ENCODE measurements at regions not wholly inside any gene's neighbourhood (a gene's known extent, or its start where the extent isn't known, plus 50 kb on each side); places are given as distances from the start of the nearest gene placed in this dataset.

DNA sequence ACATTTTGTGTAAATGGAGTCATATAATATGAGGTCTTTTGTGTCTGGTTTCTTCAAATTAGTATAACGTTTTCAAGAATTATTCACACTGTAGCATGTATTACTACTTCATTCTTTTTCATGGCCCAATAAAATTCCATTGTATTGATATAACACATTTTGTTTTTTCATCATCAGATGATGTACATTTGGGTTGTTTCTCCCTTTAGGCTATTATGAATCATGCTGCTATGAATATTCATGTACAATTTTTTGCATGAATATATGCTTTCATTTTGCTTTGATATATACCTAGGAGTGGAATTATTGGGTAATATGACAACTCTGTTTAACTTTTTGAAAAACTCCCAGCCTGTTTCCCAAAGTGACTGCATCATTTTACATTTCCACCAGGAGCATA lies 220.2 kb downstream of the NR4A2 start:
- TF ChIP-seq, protein P1, sequence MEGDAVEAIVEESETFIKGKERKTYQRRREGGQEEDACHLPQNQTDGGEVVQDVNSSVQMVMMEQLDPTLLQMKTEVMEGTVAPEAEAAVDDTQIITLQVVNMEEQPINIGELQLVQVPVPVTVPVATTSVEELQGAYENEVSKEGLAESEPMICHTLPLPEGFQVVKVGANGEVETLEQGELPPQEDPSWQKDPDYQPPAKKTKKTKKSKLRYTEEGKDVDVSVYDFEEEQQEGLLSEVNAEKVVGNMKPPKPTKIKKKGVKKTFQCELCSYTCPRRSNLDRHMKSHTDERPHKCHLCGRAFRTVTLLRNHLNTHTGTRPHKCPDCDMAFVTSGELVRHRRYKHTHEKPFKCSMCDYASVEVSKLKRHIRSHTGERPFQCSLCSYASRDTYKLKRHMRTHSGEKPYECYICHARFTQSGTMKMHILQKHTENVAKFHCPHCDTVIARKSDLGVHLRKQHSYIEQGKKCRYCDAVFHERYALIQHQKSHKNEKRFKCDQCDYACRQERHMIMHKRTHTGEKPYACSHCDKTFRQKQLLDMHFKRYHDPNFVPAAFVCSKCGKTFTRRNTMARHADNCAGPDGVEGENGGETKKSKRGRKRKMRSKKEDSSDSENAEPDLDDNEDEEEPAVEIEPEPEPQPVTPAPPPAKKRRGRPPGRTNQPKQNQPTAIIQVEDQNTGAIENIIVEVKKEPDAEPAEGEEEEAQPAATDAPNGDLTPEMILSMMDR (IDR thresholded peaks at IDR 0.05; ENCODE audit: low read depth, low read length) = no peak
- no peak overlapping the region for H3K4me3 ChIP-seq (replicated peaks in 1 of 2; ENCODE audit: low read depth in 2 of 2, low read length in 2 of 2)
- no peak for DNase-seq (ENCODE audit: low read depth in 2 of 2)

GRCh38 chr2:156110890-156111289 lies 221.6 kb downstream of the NR4A2 start:
- TF ChIP-seq, protein P1 (IDR thresholded peaks at IDR 0.05; ENCODE audit: low read depth, low read length) = peak; percentile 2
- no peak overlapping the region for H3K4me3 ChIP-seq (replicated peaks in 1 of 2; ENCODE audit: low read depth in 2 of 2, low read length in 2 of 2)
- DNase-seq (ENCODE audit: low read depth in 2 of 2) = no peak

- no peak for DNase-seq (ENCODE audit: low read depth in 2 of 2)
- H3K4me3 ChIP-seq (replicated peaks in 1 of 2; ENCODE audit: low read depth in 2 of 2, low read length in 2 of 2) = no peak overlapping the region
- TF ChIP-seq, protein P1 (IDR thresholded peaks at IDR 0.05; ENCODE audit: low read depth, low read length) = no peak
These were observed 233.1 kb downstream of the NR4A2 start for GRCh38 chr2:156099382-156099781.

DNA sequence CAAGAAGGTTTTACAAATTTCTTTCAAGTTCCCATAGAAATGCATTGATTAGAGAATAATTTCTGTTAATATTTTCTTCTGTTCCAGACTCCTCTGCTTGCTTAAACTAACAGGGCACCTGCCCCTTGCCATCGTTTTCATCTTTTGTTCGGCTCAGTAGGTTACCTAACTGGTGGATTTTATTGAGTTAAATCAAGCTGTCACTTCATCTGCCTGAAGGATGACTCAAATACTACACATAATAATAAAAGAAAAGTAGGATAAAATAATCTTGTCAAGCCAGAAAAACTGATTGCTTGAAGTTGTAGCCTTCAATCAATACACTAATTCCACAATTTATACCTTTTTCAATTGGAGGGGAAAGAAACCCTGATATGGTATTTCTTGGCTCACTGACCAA lies 234.0 kb downstream of the NR4A2 start:
- no peak overlapping the region for H3K4me3 ChIP-seq (replicated peaks in 1 of 2; ENCODE audit: low read depth in 2 of 2, low read length in 2 of 2)
- no peak for DNase-seq (ENCODE audit: low read depth in 2 of 2)
- TF ChIP-seq, protein P1 (IDR thresholded peaks at IDR 0.05; ENCODE audit: low read depth, low read length) = no peak

DNA sequence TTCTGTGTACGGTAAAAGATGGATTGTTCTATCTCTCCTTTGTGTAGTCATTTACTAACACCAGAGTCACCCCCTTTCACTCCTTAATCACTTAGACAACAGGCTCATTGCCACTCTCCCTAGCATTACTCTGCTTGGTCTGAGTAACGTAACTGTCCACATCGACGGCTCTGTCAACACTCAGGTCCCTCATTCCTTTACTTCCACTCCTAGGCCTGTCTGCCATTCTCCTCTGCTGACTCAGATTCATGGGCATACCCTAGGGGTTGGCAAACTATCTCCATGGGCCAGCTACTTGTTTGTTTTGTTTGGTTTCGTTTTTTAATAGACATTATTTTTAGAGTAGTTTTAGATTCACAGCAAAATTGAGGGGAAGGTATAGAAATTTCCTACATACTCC lies 243.9 kb downstream of the NR4A2 start:
- TF ChIP-seq, protein P1 (IDR thresholded peaks at IDR 0.05; ENCODE audit: low read depth, low read length) = no peak
- DNase-seq (ENCODE audit: low read depth in 2 of 2) = no peak
- H3K4me3 ChIP-seq (replicated peaks in 1 of 2; ENCODE audit: low read depth in 2 of 2, low read length in 2 of 2) = no peak overlapping the region

DNA sequence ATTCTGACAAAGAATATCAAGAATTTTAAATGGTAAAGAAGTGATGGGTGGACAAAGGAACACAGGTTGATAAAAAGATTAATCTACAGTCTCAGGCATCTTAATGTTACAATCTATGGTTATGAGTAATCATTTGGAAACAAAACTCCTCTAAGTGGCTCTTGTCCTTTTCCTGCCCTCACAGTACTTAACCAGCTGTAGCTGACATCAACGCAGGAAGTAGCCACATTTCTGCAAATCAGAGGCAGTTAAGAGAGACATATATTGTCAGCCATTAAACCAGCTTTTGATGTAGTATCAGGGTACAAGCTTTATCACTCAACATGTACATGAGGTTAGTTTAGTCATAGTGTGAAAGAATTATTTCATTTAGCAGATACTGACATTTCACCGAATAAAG lies 244.6 kb downstream of the NR4A2 start:
- TF ChIP-seq, protein P1 (IDR thresholded peaks at IDR 0.05; ENCODE audit: low read depth, low read length) = no peak
- DNase-seq (ENCODE audit: low read depth in 2 of 2) = peak; percentile 0
- no peak overlapping the region for H3K4me3 ChIP-seq (replicated peaks in 1 of 2; ENCODE audit: low read depth in 2 of 2, low read length in 2 of 2)

GRCh38 chr2:156083763-156084493 lies 248.6 kb downstream of the NR4A2 start:
- TF ChIP-seq, protein P1 (IDR thresholded peaks at IDR 0.05; ENCODE audit: low read depth, low read length) = no peak
- no peak overlapping the region for H3K4me3 ChIP-seq (replicated peaks in 1 of 2; ENCODE audit: low read depth in 2 of 2, low read length in 2 of 2)

More at GRCh38 chr2:156083763-156084493, 248.6 kb downstream of the NR4A2 start:
- peak in 1 of 2 donors; percentile 1 for DNase-seq (ENCODE audit: low read depth in 2 of 2)
